ENCODE measurements at regions not wholly inside any gene's neighbourhood (a gene's known extent, or its start where the extent isn't known, plus 50 kb on each side); places are given as distances from the start of the nearest gene placed in this dataset.

- Histone ChIP-seq H3K36me3 (no peaks in the 10 kb centered on the region), H3K27ac (no peak overlapping the region), H3K9me3 (no peaks in the 10 kb centered on the region), H3K27me3 (peaks cover 0 to 3% (median 0%) of the 10 kb centered on the region in 9 donors), H3K4me3 (no peak overlapping the region), H3K4me1 (no peaks in the 10 kb centered on the region)
- intact Hi-C loops (cut with DNase I): no loop called here
- WGBS, 4 donors: 30 to 65% (median 45%) methylated on average over 2 of the region's 2 CpGs
- TF ChIP-seq, protein P1, sequence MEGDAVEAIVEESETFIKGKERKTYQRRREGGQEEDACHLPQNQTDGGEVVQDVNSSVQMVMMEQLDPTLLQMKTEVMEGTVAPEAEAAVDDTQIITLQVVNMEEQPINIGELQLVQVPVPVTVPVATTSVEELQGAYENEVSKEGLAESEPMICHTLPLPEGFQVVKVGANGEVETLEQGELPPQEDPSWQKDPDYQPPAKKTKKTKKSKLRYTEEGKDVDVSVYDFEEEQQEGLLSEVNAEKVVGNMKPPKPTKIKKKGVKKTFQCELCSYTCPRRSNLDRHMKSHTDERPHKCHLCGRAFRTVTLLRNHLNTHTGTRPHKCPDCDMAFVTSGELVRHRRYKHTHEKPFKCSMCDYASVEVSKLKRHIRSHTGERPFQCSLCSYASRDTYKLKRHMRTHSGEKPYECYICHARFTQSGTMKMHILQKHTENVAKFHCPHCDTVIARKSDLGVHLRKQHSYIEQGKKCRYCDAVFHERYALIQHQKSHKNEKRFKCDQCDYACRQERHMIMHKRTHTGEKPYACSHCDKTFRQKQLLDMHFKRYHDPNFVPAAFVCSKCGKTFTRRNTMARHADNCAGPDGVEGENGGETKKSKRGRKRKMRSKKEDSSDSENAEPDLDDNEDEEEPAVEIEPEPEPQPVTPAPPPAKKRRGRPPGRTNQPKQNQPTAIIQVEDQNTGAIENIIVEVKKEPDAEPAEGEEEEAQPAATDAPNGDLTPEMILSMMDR (IDR thresholded peaks at IDR 0.05): no peak
- no peak for TF ChIP-seq POLR2A (IDR thresholded peaks at IDR 0.05)
- ATAC-seq (no peak), DNase-seq (peak in 1 of 5 donors; percentile 5)
Measured at GRCh38 chrX:130497531-130497930, 95.7 kb downstream of the RBMX2 start.

DNA sequence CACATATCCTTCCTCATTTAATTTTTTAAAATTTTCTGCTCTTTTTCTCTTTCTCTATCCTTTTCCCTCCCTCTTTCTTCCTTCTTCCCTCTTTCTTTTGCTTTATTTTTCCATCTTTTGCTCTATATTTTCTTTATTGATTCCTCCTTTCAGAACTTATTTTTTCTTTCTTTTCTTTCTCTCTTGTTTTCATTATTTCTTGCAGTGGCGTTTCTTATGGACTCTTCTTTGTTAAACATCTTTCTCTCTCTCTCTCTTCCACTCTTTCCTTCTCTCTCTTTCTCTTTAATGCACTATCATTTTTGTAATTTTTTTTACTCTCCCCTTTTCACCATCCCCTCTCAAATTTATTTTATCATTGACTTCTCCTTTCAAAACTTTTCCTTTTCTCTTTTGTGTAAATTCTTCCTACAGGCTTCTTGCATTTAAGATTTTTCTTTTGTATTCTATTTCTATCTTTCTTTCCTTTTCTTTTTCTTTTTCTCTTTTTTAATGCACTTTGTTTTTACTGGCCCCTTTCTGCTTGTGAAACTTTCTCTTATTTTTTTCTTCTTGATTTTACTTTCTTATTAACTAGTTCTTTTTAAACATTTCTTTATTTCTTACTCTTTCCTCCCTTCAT, 97.0 kb downstream of the RBMX2 start:
- ATAC-seq (no peak), DNase-seq (no peak)
- H3K9me3 ChIP-seq: no peaks in the 10 kb centered on the region
- H3K27me3 ChIP-seq: no peaks in the 10 kb centered on the region
- TF ChIP-seq POLR2A (IDR thresholded peaks at IDR 0.05): no peak
- TF ChIP-seq, protein P1 (IDR thresholded peaks at IDR 0.05): no peak
- 78 to 88% (median 83%) methylated on average over 1 of the region's 1 CpG for WGBS, 4 donors
- no peak overlapping the region for H3K4me3 ChIP-seq
- no peaks in the 10 kb centered on the region for H3K4me1 ChIP-seq
- no peaks in the 10 kb centered on the region for H3K36me3 ChIP-seq
- intact Hi-C loops (cut with DNase I): no loop called here
- H3K27ac ChIP-seq: no peak overlapping the region

DNA sequence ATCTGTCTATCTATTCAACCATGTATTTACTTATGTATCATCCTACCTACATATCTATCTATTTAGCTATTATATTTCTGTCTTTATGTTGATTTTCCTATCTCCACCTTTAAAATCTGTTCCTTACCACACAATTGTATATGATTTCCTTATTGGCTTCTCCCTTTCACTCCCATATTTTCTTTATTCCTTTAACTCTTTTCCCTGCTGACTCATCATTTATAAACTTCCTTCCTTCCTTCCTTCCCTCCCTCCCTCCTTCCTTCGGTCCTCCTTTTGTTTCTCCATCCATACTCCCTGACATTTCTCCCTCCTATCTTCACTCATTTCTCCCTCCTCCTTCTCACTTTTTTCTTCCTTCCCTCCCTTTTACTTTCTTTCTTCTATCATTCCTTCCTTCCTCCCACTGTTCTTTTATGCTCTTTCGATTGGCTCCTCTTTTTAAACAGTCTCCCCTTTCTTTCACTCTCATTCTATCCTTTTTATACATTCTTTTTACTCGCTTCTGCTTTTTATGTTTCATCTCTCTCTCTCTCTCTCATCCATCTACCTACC, 100.3 kb downstream of the RBMX2 start:
- WGBS, 4 donors: 56 to 70% (median 62%) methylated on average over 3 of the region's 3 CpGs
- TF ChIP-seq POLR2A (IDR thresholded peaks at IDR 0.05): no peak
- TF ChIP-seq, protein P1 (IDR thresholded peaks at IDR 0.05): no peak
- Histone ChIP-seq H3K27me3 (no peaks in the 10 kb centered on the region), H3K4me1 (no peaks in the 10 kb centered on the region), H3K36me3 (no peaks in the 10 kb centered on the region), H3K27ac (no peak overlapping the region), H3K9me3 (no peaks in the 10 kb centered on the region), H3K4me3 (no peak overlapping the region)
- no peak for DNase-seq
- ATAC-seq: no peak
- intact Hi-C loops (cut with DNase I): no loop called here

DNA sequence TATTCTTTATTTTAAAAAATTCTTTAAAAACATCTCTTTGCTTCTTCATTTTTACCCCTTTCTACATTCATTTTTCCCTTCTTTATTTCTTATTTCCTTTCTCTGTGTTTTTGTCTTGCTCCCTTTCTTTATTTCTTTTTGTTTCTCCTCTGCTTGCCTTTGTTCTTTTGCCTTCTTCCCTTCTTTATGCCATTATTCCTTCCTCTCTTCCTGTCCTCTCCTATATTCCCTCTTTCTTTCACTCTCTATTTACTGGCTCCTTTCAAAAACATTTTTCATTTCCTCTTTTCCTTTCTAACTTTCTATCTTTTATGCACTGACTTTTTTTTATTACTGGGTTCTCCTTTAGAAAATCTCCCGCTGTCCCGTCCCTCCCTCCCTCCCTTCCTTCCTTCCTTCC, 102.2 kb downstream of the RBMX2 start:
- DNase-seq (no peak), ATAC-seq (no peak)
- WGBS, 4 donors: 75 to 91% (median 83%) methylated on average over 2 of the region's 2 CpGs
- H3K4me1 ChIP-seq: no peaks in the 10 kb centered on the region
- no peaks in the 10 kb centered on the region for H3K9me3 ChIP-seq
- H3K27me3 ChIP-seq: peaks cover 0 to 3% (median 0%) of the 10 kb centered on the region in 9 donors
- H3K27ac ChIP-seq: no peak overlapping the region
- H3K36me3 ChIP-seq: no peaks in the 10 kb centered on the region
- no peak for TF ChIP-seq POLR2A (IDR thresholded peaks at IDR 0.05)
- TF ChIP-seq, protein P1 (IDR thresholded peaks at IDR 0.05): no peak
- H3K4me3 ChIP-seq: no peak overlapping the region
- intact Hi-C loops (cut with DNase I): no loop called here

All from heart left ventricle (tissue), 16 donors.